HepG2 (cell line): ENCODE measurements at regions not wholly inside any gene's neighbourhood (a gene's known extent, or its start where the extent isn't known, plus 50 kb on each side); places are given as distances from the start of the nearest gene placed in this dataset.

Experiments
- ATAC-seq: fragments of 200-7000 bp; cut with Tn5 transposase; 3 replicates; pipeline ENCODE4 v1.9.1; 2020; ENCODE audit warnings: mild to moderate bottlenecking, moderate library complexity
- BruUV-seq: library from RNA; stranded (reverse); fragments of 400-500 nt; replicated peaks from 2 replicates; lab custom pipeline; 2021; lab: Mats Ljungman, UMichigan
- CTCF ChIA-PET: fragments of 300-600 bp; formaldehyde crosslinking; extraction: SDS; loops from one replicate; lab custom pipeline; 2021; ENCODE audit warnings: low total read pairs, inconsistent platforms, low intra/inter-chr PET ratio; lab: Yijun Ruan, JAX
- POLR2A ChIA-PET: fragments of 350-600 bp; sonication (Branson Sonifier 250); formaldehyde crosslinking; loops from one replicate; lab custom pipeline; 2020; ENCODE audit warnings: antibody characterized with exemption, inconsistent platforms; lab: Yijun Ruan, JAX
- DNase-seq: peaks from one replicate; pipeline ENCODE4 v3.0.0-alpha.2; 2015; ENCODE audit warnings: low spot score
- FAIRE-seq: peaks from 3 replicates; lab custom pipeline; 2011; peaks lifted over from hg19 to GRCh38; lab: Jason Lieb, UNC
- H2AFZ ChIP-seq: one replicate; pipeline ENCODE4 v1.6.1; 2011; ENCODE audit warnings: low read length, inconsistent platforms
- H3K27ac ChIP-seq: fragments of 300-600 bp; 3 replicates; pipeline ENCODE4 v1.8.0; 2011; ENCODE audit warnings: mixed run types, mild to moderate bottlenecking, mixed read lengths, low read length, inconsistent platforms; ENCODE audit not compliant: insufficient read depth; ENCODE audit errors: extremely low read length
- H3K27me3 ChIP-seq, 2 experiments: fragments of 200-600 bp in 1 of 2; 2 replicates in 1 of 2; 3 replicates in 1 of 2; pipeline versions ENCODE4 v1.6.0 to v1.8.0; 2011; ENCODE audit warnings: low read length in 2 of 2, mild to moderate bottlenecking in 2 of 2, moderate library complexity in 2 of 2, inconsistent platforms in 1 of 2; ENCODE audit not compliant: insufficient read depth in 2 of 2, control insufficient read depth in 1 of 2
- H3K36me3 ChIP-seq, 2 experiments: fragments of 200-600 bp in 1 of 2; replicated peaks in 1 of 2; 2 replicates in 1 of 2; 3 replicates in 1 of 2; pipeline versions ENCODE4 v1.5.1 to v1.8.0; 2011; ENCODE audit warnings: low read length in 2 of 2, inconsistent platforms in 1 of 2; ENCODE audit not compliant: insufficient read depth in 2 of 2, control insufficient read depth in 1 of 2
- H3K4me1 ChIP-seq: 2 replicates; pipeline ENCODE4 v1.5.1; 2012; ENCODE audit warnings: low read length, inconsistent platforms; ENCODE audit not compliant: insufficient read depth
- H3K4me2 ChIP-seq: 2 replicates; pipeline ENCODE4 v1.6.0; 2011; ENCODE audit warnings: low read depth, low read length, inconsistent platforms
- H3K4me3 ChIP-seq, 3 experiments: fragments of 200-600 bp in 1 of 3; sonication (generic), shearing (Covaris generic) in 1 of 3; replicated peaks in 1 of 3; 2 replicates each; pipeline ENCODE4 v1.5.1; 2011 to 2016; ENCODE audit warnings: low read length in 3 of 3, inconsistent platforms in 2 of 3, low read depth in 2 of 3, mild to moderate bottlenecking in 2 of 3, control low read depth in 1 of 3, mixed read lengths in 1 of 3; ENCODE audit not compliant: insufficient read depth in 1 of 3
- H3K79me2 ChIP-seq: one replicate; pipeline ENCODE4 v1.6.1; 2011; ENCODE audit warnings: low read length, inconsistent platforms; ENCODE audit not compliant: insufficient read depth
- H3K9ac ChIP-seq: 2 replicates; pipeline ENCODE4 v1.6.0; 2011; ENCODE audit warnings: mild to moderate bottlenecking, low read depth, low read length, inconsistent platforms; ENCODE audit not compliant: insufficient read depth
- H3K9me3 ChIP-seq: 2 replicates; pipeline ENCODE4 v1.5.1; 2012; ENCODE audit warnings: mild to moderate bottlenecking, low read length
- H4K20me1 ChIP-seq: 2 replicates; pipeline ENCODE4 v1.6.0; 2011; ENCODE audit warnings: inconsistent platforms, mild to moderate bottlenecking, low read length, moderate library complexity; ENCODE audit not compliant: insufficient read depth
- GTF2F1 ChIP-seq: fragments of 150-350 bp; IDR thresholded peaks from 2 replicates; pipeline ENCODE4 v1.6.1; 2014; ENCODE audit warnings: low read length
- HNF4A ChIP-seq: sonication (generic); formaldehyde crosslinking; IDR thresholded peaks from 2 replicates; pipeline ENCODE4 v1.4.0; 2020; ENCODE audit warnings: missing genetic modification reagents
- IRF2 ChIP-seq: IDR thresholded peaks from 2 replicates; pipeline ENCODE4 v1.6.1; 2018; ENCODE audit warnings: missing genetic modification reagents, missing compliant biosample characterization
- ZKSCAN8 ChIP-seq: IDR thresholded peaks from 2 replicates; pipeline ENCODE4 v1.6.1; 2016; ENCODE audit warnings: borderline replicate concordance, missing genetic modification reagents, missing compliant biosample characterization
- ZNF101 ChIP-seq: sonication (generic); formaldehyde crosslinking; IDR thresholded peaks from 2 replicates; pipeline ENCODE4 v1.4.0; 2020; ENCODE audit warnings: mild to moderate bottlenecking, low read depth, missing genetic modification reagents, borderline replicate concordance
- ZNF83 ChIP-seq: sonication (generic); formaldehyde crosslinking; IDR thresholded peaks from 2 replicates; pipeline ENCODE4 v1.4.0; 2020; ENCODE audit warnings: missing genetic modification reagents, mild to moderate bottlenecking, borderline replicate concordance
- ZNF841 ChIP-seq: sonication (generic); formaldehyde crosslinking; IDR thresholded peaks from 2 replicates; pipeline ENCODE4 v1.8.1; 2023; ENCODE audit warnings: missing genetic modification reagents, borderline replicate concordance
- ZNF891 ChIP-seq: sonication (generic); formaldehyde crosslinking; IDR thresholded peaks from 2 replicates; pipeline ENCODE4 v1.5.0; 2020; ENCODE audit warnings: mild to moderate bottlenecking, missing genetic modification reagents
- WGBS: methylation state at CpG from one replicate; pipeline ENCODE4 v1.1.6; 2017; ENCODE audit warnings: low lambda C conversion rate; 5-methylcytosine and 5-hydroxymethylcytosine counted together
- in situ Hi-C: cut with HindIII; loops from 2 replicates; pipeline ENCODE4 v1.10.0; 2017; ENCODE audit warnings: low pct_unique_long_range_greater_than_20kb; ENCODE audit not compliant: extremely low pct_ligation_motif_present
- intact Hi-C: fragments of 100-400 bp; cut with micrococcal nuclease; formaldehyde crosslinking; loops from one replicate; pipeline ENCODE4 v1.10.0; 2022; ENCODE audit not compliant: unreplicated experiment
- TF ChIP-seq, protein P1 (sequence below): sonication (generic); formaldehyde crosslinking; IDR thresholded peaks from 2 replicates; pipeline ENCODE4 v1.8.1; 2022; ENCODE audit warnings: mild to moderate bottlenecking, missing genetic modification reagents

DNA sequence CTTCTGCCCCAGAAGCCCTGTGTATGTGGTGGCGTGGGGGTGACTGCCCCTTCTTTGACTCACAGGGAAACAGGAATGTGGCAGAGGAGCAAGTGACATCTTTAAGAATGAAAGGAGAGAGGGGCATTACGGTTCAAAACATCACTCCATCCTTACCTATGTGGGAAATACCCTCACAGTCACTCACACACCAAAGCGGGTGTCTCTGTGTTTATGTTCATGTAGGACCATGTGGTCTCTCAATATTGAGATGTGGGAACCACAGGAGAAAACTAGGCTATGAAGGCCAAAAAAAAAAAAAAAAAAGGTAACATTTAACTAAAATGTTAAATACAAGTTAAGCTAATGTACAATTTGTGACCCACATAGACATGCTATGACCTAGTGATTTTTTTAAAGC lies 153.6 kb upstream of the GPR12 start:
- Histone ChIP-seq H2AFZ (no peak overlapping the region), H3K79me2 (no peaks in the 10 kb centered on the region), H3K4me2 (no peak overlapping the region), H3K4me1 (no peaks in the 10 kb centered on the region), H3K27me3 (peaks cover 4 to 25% of the 10 kb centered on the region in 2 experiments; a peak in 4 of 5 replicates), H4K20me1 (no peaks in the 10 kb centered on the region), H3K36me3 (no peaks in the 10 kb centered on the region), H3K9ac (no peak overlapping the region), H3K27ac (no peak overlapping the region), H3K4me3 (no peak overlapping the region), H3K9me3 (no peaks in the 10 kb centered on the region)
- no peak for FAIRE-seq
- in situ Hi-C loops (no loop called here), intact Hi-C loops (no loop called here)
- no TSS peak for BruUV-seq
- WGBS: 41% methylated on average over 3 of the region's 3 CpGs
- CTCF ChIA-PET: no interaction called here
- DNase-seq: no peak
- no peak for ATAC-seq
- POLR2A ChIA-PET: no interaction called here
- TF ChIP-seq ZKSCAN8 (CRISPR knock-in tag): no peak
- TF ChIP-seq GTF2F1: no peak
- TF ChIP-seq ZNF101 (CRISPR knock-in tag): no peak
- no peak for TF ChIP-seq ZNF891 (CRISPR knock-in tag)
- no peak for TF ChIP-seq ZNF841 (CRISPR knock-in tag)
- TF ChIP-seq, protein P1, sequence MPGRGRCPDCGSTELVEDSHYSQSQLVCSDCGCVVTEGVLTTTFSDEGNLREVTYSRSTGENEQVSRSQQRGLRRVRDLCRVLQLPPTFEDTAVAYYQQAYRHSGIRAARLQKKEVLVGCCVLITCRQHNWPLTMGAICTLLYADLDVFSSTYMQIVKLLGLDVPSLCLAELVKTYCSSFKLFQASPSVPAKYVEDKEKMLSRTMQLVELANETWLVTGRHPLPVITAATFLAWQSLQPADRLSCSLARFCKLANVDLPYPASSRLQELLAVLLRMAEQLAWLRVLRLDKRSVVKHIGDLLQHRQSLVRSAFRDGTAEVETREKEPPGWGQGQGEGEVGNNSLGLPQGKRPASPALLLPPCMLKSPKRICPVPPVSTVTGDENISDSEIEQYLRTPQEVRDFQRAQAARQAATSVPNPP: no peak
- TF ChIP-seq ZNF83 (CRISPR knock-in tag): no peak
- TF ChIP-seq HNF4A (CRISPR knock-in tag): no peak
- no peak for TF ChIP-seq IRF2
